B cell (primary cell): ENCODE measurements at regions not wholly inside any gene's neighbourhood (a gene's known extent, or its start where the extent isn't known, plus 50 kb on each side); places are given as distances from the start of the nearest gene placed in this dataset.

ENCODE experiments used
- ATAC-seq: fragments of 200-7000 bp; cut with Tn5 transposase; one replicate; pipeline ENCODE4 v1.10.0; 2021; ENCODE audit warnings: low read depth, mild to moderate bottlenecking, moderate number of reproducible peaks, moderate library complexity
- CTCF ChIA-PET: fragments of 350-600 bp; sonication (Branson Sonifier 250); formaldehyde crosslinking; loops from one replicate; lab custom pipeline; 2021; ENCODE audit warnings: antibody characterized with exemption, inconsistent platforms; lab: Charles Lee
- POLR2A ChIA-PET: fragments of 350-600 bp; sonication (Branson Sonifier 250); formaldehyde crosslinking; loops from one replicate; lab custom pipeline; 2021; ENCODE audit warnings: antibody characterized with exemption; lab: Charles Lee
- DNase-seq: peaks from one replicate; pipeline ENCODE4 v3.0.0; 2013
- H2AFZ ChIP-seq: 2 replicates; pipeline ENCODE4 v1.6.1; 2012; ENCODE audit warnings: mild to moderate bottlenecking, low read depth, low read length; ENCODE audit not compliant: insufficient read depth, poor library complexity, severe bottlenecking
- H3K27ac ChIP-seq, 2 donors: 1 replicate in 1 of 2; 2 replicates in 1 of 2; pipeline ENCODE4 v1.5.1; 2012 to 2013; ENCODE audit warnings: low read length in 2 of 2, mild to moderate bottlenecking in 2 of 2, moderate library complexity in 1 of 2
- H3K27me3 ChIP-seq, 4 experiments: fragments of 200-600 bp in 1 of 4; sonication (generic) in 1 of 4; replicated peaks in 1 of 4; 1 replicate in 2 of 4; 2 replicates in 2 of 4; pipeline versions ENCODE4 v1.6.1 to v1.7.0; 2013 to 2016; ENCODE audit warnings: low read length in 3 of 4, mild to moderate bottlenecking in 2 of 4, mixed read lengths in 1 of 4, moderate library complexity in 1 of 4; ENCODE audit not compliant: insufficient read depth in 4 of 4, control insufficient read depth in 3 of 4; ENCODE audit errors: control extremely low read depth in 1 of 4
- H3K36me3 ChIP-seq, 2 experiments: replicated peaks in 1 of 2; 1 replicate in 1 of 2; 2 replicates in 1 of 2; pipeline versions ENCODE4 v1.6.1 to v1.7.1; 2013; ENCODE audit warnings: low read length in 1 of 2; ENCODE audit not compliant: insufficient read depth in 2 of 2, control insufficient read depth in 1 of 2; ENCODE audit errors: control extremely low read depth in 1 of 2, extremely low read depth in 1 of 2
- H3K4me1 ChIP-seq, 2 donors: fragments of 200-600 bp in 1 of 2; sonication (generic) in 1 of 2; 1 replicate in 1 of 2; 2 replicates in 1 of 2; pipeline versions ENCODE4 v1.5.1 to v1.6.1; 2013 to 2017; ENCODE audit warnings: low read length in 2 of 2; ENCODE audit not compliant: control insufficient read depth in 2 of 2, insufficient read depth in 2 of 2
- H3K4me2 ChIP-seq: replicated peaks from 2 replicates; pipeline ENCODE3; 2012; ENCODE audit warnings: mild to moderate bottlenecking, low read depth, low read length; ENCODE audit not compliant: poor library complexity, severe bottlenecking
- H3K4me3 ChIP-seq, 5 experiments: fragments of 200-600 bp in 1 of 5; sonication (generic) in 1 of 5; 1 replicate in 3 of 5; 2 replicates in 2 of 5; pipeline versions ENCODE4 v1.5.1 to v1.7.0; 2011 to 2016; ENCODE audit warnings: low read length in 4 of 5, mild to moderate bottlenecking in 4 of 5, low read depth in 2 of 5, control low read depth in 1 of 5, moderate library complexity in 1 of 5; ENCODE audit not compliant: insufficient read depth in 1 of 5; ENCODE audit errors: control extremely low read depth in 1 of 5, extremely low read depth in 1 of 5
- H3K79me2 ChIP-seq: fragments of 200-600 bp; sonication (generic); one replicate; pipeline ENCODE4 v1.6.0; 2016; ENCODE audit warnings: low read length; ENCODE audit not compliant: control insufficient read depth, insufficient read depth
- H3K9ac ChIP-seq: fragments of 200-600 bp; sonication (generic); 2 replicates; pipeline ENCODE4 v1.6.1; 2017; ENCODE audit warnings: mild to moderate bottlenecking, low read length, moderate library complexity
- H3K9me3 ChIP-seq, 3 donors: one replicate each; pipeline versions ENCODE4 v1.6.1 to v1.7.1; 2013; ENCODE audit warnings: low read length in 2 of 3; ENCODE audit not compliant: control insufficient read depth in 2 of 3, insufficient read depth in 1 of 3; ENCODE audit errors: control extremely low read depth in 1 of 3
- H4K20me1 ChIP-seq: 2 replicates; pipeline ENCODE4 v1.6.0; 2012; ENCODE audit warnings: mild to moderate bottlenecking, low read length; ENCODE audit not compliant: insufficient read depth, control insufficient read depth, poor library complexity, severe bottlenecking
- H3K27ac Mint-ChIP-seq: one replicate; pipeline ENCODE4 v1.8.0; 2021; ENCODE audit warnings: mixed read lengths
- H3K27me3 Mint-ChIP-seq: one replicate; pipeline ENCODE4 v1.8.0; 2021; ENCODE audit warnings: mixed read lengths
- H3K4me1 Mint-ChIP-seq: one replicate; pipeline ENCODE4 v1.8.0; 2021; ENCODE audit warnings: mixed read lengths
- H3K4me3 Mint-ChIP-seq: one replicate; pipeline ENCODE4 v1.8.0; 2021; ENCODE audit warnings: mixed read lengths
- H3K9me3 Mint-ChIP-seq: one replicate; pipeline ENCODE4 v1.8.0; 2022; ENCODE audit warnings: mixed read lengths; ENCODE audit not compliant: insufficient read depth
- EZH2 ChIP-seq: IDR thresholded peaks from 2 replicates; pipeline ENCODE4 v1.6.1; 2012; ENCODE audit warnings: borderline replicate concordance, low read depth, mild to moderate bottlenecking, moderate library complexity, low read length; ENCODE audit not compliant: insufficient read depth, poor library complexity, severe bottlenecking
- WGBS: methylation state at CpG from one replicate; pipeline ENCODE4 v1.1.5; 2013; ENCODE audit warnings: missing lambda C conversion rate; ENCODE audit not compliant: insufficient coverage; 5-methylcytosine and 5-hydroxymethylcytosine counted together
- intact Hi-C: fragments of 100-400 bp; cut with micrococcal nuclease; formaldehyde crosslinking; loops from one replicate; pipeline ENCODE4 v1.10.0; 2022
- TF ChIP-seq, protein P1 (sequence below): fragments of 200-600 bp; IDR thresholded peaks from one replicate; pipeline ENCODE4 v1.8.0; 2022; ENCODE audit warnings: antibody characterized with exemption, mild to moderate bottlenecking

DNA sequence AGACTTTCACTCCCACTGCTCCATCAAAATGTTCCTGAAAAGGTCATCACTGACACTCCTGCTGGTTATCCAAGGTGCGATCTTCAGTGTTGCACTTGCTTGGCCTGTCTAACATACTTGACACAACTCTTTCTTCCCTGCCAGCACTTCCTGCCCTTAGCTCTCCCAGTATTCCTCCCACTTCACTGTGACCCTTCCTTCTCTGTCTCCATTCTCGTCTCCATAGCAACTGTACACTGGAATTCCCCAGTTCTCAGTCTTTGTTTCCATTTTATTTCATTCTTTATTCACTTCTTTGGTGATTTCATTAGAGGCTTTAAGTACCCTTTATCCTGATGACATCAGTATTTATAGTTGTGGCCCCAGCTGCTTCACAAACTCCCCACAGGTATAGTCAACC is 333.0 kb downstream of the IRS1 start:
- CTCF ChIA-PET: interaction anchor here (0.5 kb wide), 1 partner anchor 41 kb away, joined by 4 read pairs; no protein-coding TSS in a partner anchor
- POLR2A ChIA-PET: no interaction called here
- Mint-ChIP-seq H3K4me1 (no peaks in the 10 kb centered on the region), H3K9me3 (no peaks in the 10 kb centered on the region), H3K27me3 (no peaks in the 10 kb centered on the region), H3K27ac (no peak overlapping the region), H3K4me3 (no peak overlapping the region)
- no peaks in the 10 kb centered on the region for H4K20me1 ChIP-seq
- 94% methylated on average over 2 of the region's 2 CpGs for WGBS
- no peak overlapping the region for H3K4me3 ChIP-seq
- H3K4me1 ChIP-seq: no peaks in the 10 kb centered on the region
- no peaks in the 10 kb centered on the region for H3K9me3 ChIP-seq
- no peaks in the 10 kb centered on the region for H3K79me2 ChIP-seq
- H3K36me3 ChIP-seq: no peaks in the 10 kb centered on the region
- no peak for ATAC-seq
- H2AFZ ChIP-seq: no peak overlapping the region
- H3K27me3 ChIP-seq: no peaks in the 10 kb centered on the region
- no peak for DNase-seq
- intact Hi-C loops: no loop called here
- no peak for TF ChIP-seq EZH2
- TF ChIP-seq, protein P1, sequence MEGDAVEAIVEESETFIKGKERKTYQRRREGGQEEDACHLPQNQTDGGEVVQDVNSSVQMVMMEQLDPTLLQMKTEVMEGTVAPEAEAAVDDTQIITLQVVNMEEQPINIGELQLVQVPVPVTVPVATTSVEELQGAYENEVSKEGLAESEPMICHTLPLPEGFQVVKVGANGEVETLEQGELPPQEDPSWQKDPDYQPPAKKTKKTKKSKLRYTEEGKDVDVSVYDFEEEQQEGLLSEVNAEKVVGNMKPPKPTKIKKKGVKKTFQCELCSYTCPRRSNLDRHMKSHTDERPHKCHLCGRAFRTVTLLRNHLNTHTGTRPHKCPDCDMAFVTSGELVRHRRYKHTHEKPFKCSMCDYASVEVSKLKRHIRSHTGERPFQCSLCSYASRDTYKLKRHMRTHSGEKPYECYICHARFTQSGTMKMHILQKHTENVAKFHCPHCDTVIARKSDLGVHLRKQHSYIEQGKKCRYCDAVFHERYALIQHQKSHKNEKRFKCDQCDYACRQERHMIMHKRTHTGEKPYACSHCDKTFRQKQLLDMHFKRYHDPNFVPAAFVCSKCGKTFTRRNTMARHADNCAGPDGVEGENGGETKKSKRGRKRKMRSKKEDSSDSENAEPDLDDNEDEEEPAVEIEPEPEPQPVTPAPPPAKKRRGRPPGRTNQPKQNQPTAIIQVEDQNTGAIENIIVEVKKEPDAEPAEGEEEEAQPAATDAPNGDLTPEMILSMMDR: no peak
- no peak overlapping the region for H3K27ac ChIP-seq
- H3K4me2 ChIP-seq: no peak overlapping the region
- H3K9ac ChIP-seq: no peak overlapping the region

- H3K4me3 Mint-ChIP-seq: no peak overlapping the region
- Histone ChIP-seq H3K27ac (no peak overlapping the region), H3K9me3 (no peaks in the 10 kb centered on the region), H4K20me1 (no peaks in the 10 kb centered on the region), H2AFZ (no peak overlapping the region), H3K79me2 (no peaks in the 10 kb centered on the region), H3K27me3 (no peaks in the 10 kb centered on the region), H3K4me1 (no peaks in the 10 kb centered on the region), H3K9ac (no peak overlapping the region), H3K4me3 (no peak overlapping the region), H3K4me2 (no peak overlapping the region), H3K36me3 (no peaks in the 10 kb centered on the region)
- no peak for DNase-seq
- no peaks in the 10 kb centered on the region for H3K9me3 Mint-ChIP-seq
- no peaks in the 10 kb centered on the region for H3K27me3 Mint-ChIP-seq
- no peak overlapping the region for H3K27ac Mint-ChIP-seq
- intact Hi-C loops: no loop called here
- WGBS: 100% methylated on average over 1 of the region's 1 CpG
- no peak for TF ChIP-seq EZH2
- TF ChIP-seq, protein P1: no peak
- POLR2A ChIA-PET: no interaction called here
- H3K4me1 Mint-ChIP-seq: no peaks in the 10 kb centered on the region
- no peak for ATAC-seq
- CTCF ChIA-PET: interaction anchor here (0.5 kb wide), 1 partner anchor 41 kb away, joined by 4 read pairs; no protein-coding TSS in a partner anchor
Measured at GRCh38 chr2:226466124-226466523, 333.5 kb downstream of the IRS1 start.
